HG02763 (cell line): ENCODE measurements at regions not wholly inside any gene's neighbourhood (a gene's known extent, or its start where the extent isn't known, plus 50 kb on each side); places are given as distances from the start of the nearest gene placed in this dataset.

Experiments used
- ATAC-seq: cut with Tn5 transposase; IDR thresholded peaks from one replicate; pipeline ENCODE4 v1.9.1; 2021; ENCODE audit warnings: mild to moderate bottlenecking, moderate library complexity; ENCODE audit not compliant: unreplicated experiment

GRCh38 chr1:81032973-81033425 is 767.7 kb upstream of the ADGRL2 start:
- no peak for ATAC-seq

- no peak for ATAC-seq
Measured at GRCh38 chr1:81032374-81032773, 768.4 kb upstream of the ADGRL2 start.

GRCh38 chr1:81030441-81030840 is 770.3 kb upstream of the ADGRL2 start:
- no peak for ATAC-seq

- no peak for ATAC-seq
Measured at GRCh38 chr1:81029266-81029665, 771.5 kb upstream of the ADGRL2 start.

GRCh38 chr1:81023187-81023724 is 777.5 kb upstream of the ADGRL2 start:
- no peak for ATAC-seq

- ATAC-seq = no peak
Measured at GRCh38 chr1:81021134-81021533, 779.6 kb upstream of the ADGRL2 start.

- ATAC-seq = no peak
Measured at GRCh38 chr1:81020506-81020905, 780.2 kb upstream of the ADGRL2 start.

- ATAC-seq = no peak
Measured at GRCh38 chr1:81010126-81010525, 790.6 kb upstream of the ADGRL2 start.

GRCh38 chr1:81008293-81008692 is 792.4 kb upstream of the ADGRL2 start:
- ATAC-seq = no peak

GRCh38 chr1:81007024-81007423 is 793.7 kb upstream of the ADGRL2 start:
- ATAC-seq = no peak

GRCh38 chr1:81006502-81006901 is 794.2 kb upstream of the ADGRL2 start:
- no peak for ATAC-seq

- no peak for ATAC-seq
Measured at GRCh38 chr1:81004011-81004410, 796.7 kb upstream of the ADGRL2 start.

- no peak for ATAC-seq
Measured at GRCh38 chr1:80994934-80995333, 805.8 kb upstream of the ADGRL2 start.

GRCh38 chr1:80994038-80994437 is 806.7 kb upstream of the ADGRL2 start:
- ATAC-seq = no peak

GRCh38 chr1:80993154-80993980 is 807.4 kb upstream of the ADGRL2 start:
- ATAC-seq = no peak

GRCh38 chr1:80989455-80989854 is 811.3 kb upstream of the ADGRL2 start:
- no peak for ATAC-seq

GRCh38 chr1:80988926-80989325 is 811.8 kb upstream of the ADGRL2 start:
- ATAC-seq = no peak

GRCh38 chr1:80987824-80988223 is 812.9 kb upstream of the ADGRL2 start:
- ATAC-seq = no peak

GRCh38 chr1:80987106-80987505 is 813.6 kb upstream of the ADGRL2 start:
- ATAC-seq = no peak

GRCh38 chr1:80982831-80983230 is 817.9 kb upstream of the ADGRL2 start:
- no peak for ATAC-seq

GRCh38 chr1:80973101-80973500 is 827.6 kb upstream of the ADGRL2 start:
- ATAC-seq = no peak

GRCh38 chr1:80966266-80966665 is 834.5 kb upstream of the ADGRL2 start:
- no peak for ATAC-seq

- ATAC-seq = no peak
Measured at GRCh38 chr1:80962564-80962963, 838.2 kb upstream of the ADGRL2 start.
